Panc1 (cell line): ENCODE measurements at regions not wholly inside any gene's neighbourhood (a gene's known extent, or its start where the extent isn't known, plus 50 kb on each side); places are given as distances from the start of the nearest gene placed in this dataset.

Experiments used
- ATAC-seq: fragments of 200-7000 bp; cut with Tn5 transposase; 2 replicates; pipeline ENCODE4 v1.9.1; 2020; ENCODE audit warnings: mild to moderate bottlenecking, moderate library complexity
- BruUV-seq: library from RNA; stranded (reverse); fragments of 400-500 nt; replicated peaks from 2 replicates; lab custom pipeline; 2021; lab: Mats Ljungman, UMichigan
- CTCF ChIA-PET: fragments of 300-600 bp; sonication (Branson Sonifier 250); formaldehyde crosslinking; loops from one replicate; lab custom pipeline; 2022; ENCODE audit warnings: antibody characterized with exemption; lab: Charles Lee
- POLR2A ChIA-PET: fragments of 300-600 bp; sonication (Branson Sonifier 250); formaldehyde crosslinking; loops from one replicate; lab custom pipeline; 2022; ENCODE audit warnings: antibody characterized with exemption; lab: Charles Lee
- DNase-seq: peaks from one replicate; pipeline ENCODE4 v3.0.0-alpha.2; 2010; ENCODE audit warnings: low read depth, low spot score
- H3K27ac ChIP-seq: 2 replicates; pipeline ENCODE4 v1.5.1; 2011; ENCODE audit warnings: mild to moderate bottlenecking, low read length, inconsistent platforms
- H3K27me3 ChIP-seq: fragments of 200-500 bp; sonication (Bioruptor generic); 2 replicates; pipeline ENCODE4 v1.6.0; 2014; ENCODE audit warnings: low read length, inconsistent platforms; ENCODE audit not compliant: control insufficient read depth, insufficient read depth
- H3K36me3 ChIP-seq: fragments of 200-500 bp; sonication (Bioruptor generic); 2 replicates; pipeline ENCODE4 v1.5.1; 2014; ENCODE audit warnings: inconsistent platforms, mild to moderate bottlenecking, low read length, moderate library complexity; ENCODE audit not compliant: control insufficient read depth, insufficient read depth
- H3K4me1 ChIP-seq: 2 replicates; pipeline ENCODE4 v1.5.1; 2011; ENCODE audit warnings: inconsistent platforms, mild to moderate bottlenecking, low read length, moderate library complexity; ENCODE audit not compliant: control insufficient read depth, insufficient read depth
- H3K4me3 ChIP-seq, 2 experiments: 2 replicates each; pipeline ENCODE4 v1.5.1; 2011 to 2012; ENCODE audit warnings: low read depth in 2 of 2, low read length in 2 of 2, mild to moderate bottlenecking in 2 of 2, inconsistent platforms in 1 of 2, moderate library complexity in 1 of 2
- H3K9me3 ChIP-seq: fragments of 200-500 bp; sonication (Bioruptor generic); 2 replicates; pipeline ENCODE4 v1.5.1; 2014; ENCODE audit warnings: low read depth, mild to moderate bottlenecking, inconsistent platforms, low read length, moderate library complexity; ENCODE audit not compliant: control insufficient read depth, insufficient read depth
- POLR2AphosphoS5 ChIP-seq: IDR thresholded peaks from 2 replicates; pipeline ENCODE4 v1.6.1; 2012; ENCODE audit warnings: mild to moderate bottlenecking, low read depth, low read length, moderate library complexity
- REST ChIP-seq, 2 experiments: IDR thresholded peaks; 2 replicates each; pipeline ENCODE4 v1.6.1; 2011 to 2012; ENCODE audit warnings: low read depth in 2 of 2, control low read depth in 1 of 2, low read length in 1 of 2, mild to moderate bottlenecking in 1 of 2, moderate library complexity in 1 of 2; ENCODE audit not compliant: insufficient read depth in 1 of 2
- SIN3A ChIP-seq: IDR thresholded peaks from 2 replicates; pipeline ENCODE4 v1.6.1; 2012; ENCODE audit warnings: low read depth, mild to moderate bottlenecking, low read length, moderate library complexity, borderline replicate concordance; ENCODE audit not compliant: insufficient read depth
- TCF7L2 ChIP-seq: IDR thresholded peaks from 2 replicates; pipeline ENCODE4 v1.6.1; 2011; ENCODE audit warnings: mild to moderate bottlenecking, low read depth, low read length, inconsistent platforms
- in situ Hi-C: cut with HindIII; loops from 2 replicates; pipeline ENCODE4 v1.10.0; 2016; ENCODE audit warnings: low sequenced_read_pairs, low pct_unique_long_range_greater_than_20kb
- intact Hi-C: fragments of 100-400 bp; cut with micrococcal nuclease; formaldehyde crosslinking; loops from one replicate; pipeline ENCODE4 v1.10.0; 2022; ENCODE audit not compliant: unreplicated experiment
- TF ChIP-seq, protein P1 (sequence below): fragments of 450-650 bp; IDR thresholded peaks from 2 replicates; pipeline ENCODE4 v1.5.1; 2017; ENCODE audit warnings: mild to moderate bottlenecking

- BruUV-seq, result no TSS peak
- in situ Hi-C loops, result no loop called here
- Histone ChIP-seq H3K9me3 (no peaks in the 10 kb centered on the region), H3K4me3 (no peak overlapping the region), H3K4me1 (no peaks in the 10 kb centered on the region), H3K36me3 (no peaks in the 10 kb centered on the region), H3K27me3 (no peaks in the 10 kb centered on the region), H3K27ac (no peak overlapping the region)
- no peak for DNase-seq
- POLR2A ChIA-PET, result no interaction called here
- intact Hi-C loops, result no loop called here
- ATAC-seq, result no peak
- CTCF ChIA-PET, result no interaction called here
- TF ChIP-seq TCF7L2, result no peak
- TF ChIP-seq POLR2AphosphoS5, result no peak
- no peak for TF ChIP-seq REST (IDR thresholded peaks at IDR 0.05; ENCODE audit: insufficient read depth in 1 of 2, low read depth in 2 of 2, low read length in 1 of 2)
- TF ChIP-seq SIN3A, result no peak
Observed at GRCh38 chr12:78556651-78557050, 307.9 kb upstream of the SYT1 start.

GRCh38 chr12:78559416-78559815 is 305.2 kb upstream of the SYT1 start:
- ATAC-seq (no peak), DNase-seq (no peak)
- in situ Hi-C loops, result no loop called here
- intact Hi-C loops, result no loop called here
- BruUV-seq, result no TSS peak
- ChIA-PET CTCF (no interaction called here), POLR2A (no interaction called here)
- no peaks in the 10 kb centered on the region for H3K27me3 ChIP-seq
- no peak overlapping the region for H3K27ac ChIP-seq
- TF ChIP-seq SIN3A (no peak), POLR2AphosphoS5 (no peak), REST (IDR thresholded peaks at IDR 0.05; ENCODE audit: insufficient read depth in 1 of 2, low read depth in 2 of 2, low read length in 1 of 2) (no peak), TCF7L2 (no peak)
- TF ChIP-seq, protein P1, sequence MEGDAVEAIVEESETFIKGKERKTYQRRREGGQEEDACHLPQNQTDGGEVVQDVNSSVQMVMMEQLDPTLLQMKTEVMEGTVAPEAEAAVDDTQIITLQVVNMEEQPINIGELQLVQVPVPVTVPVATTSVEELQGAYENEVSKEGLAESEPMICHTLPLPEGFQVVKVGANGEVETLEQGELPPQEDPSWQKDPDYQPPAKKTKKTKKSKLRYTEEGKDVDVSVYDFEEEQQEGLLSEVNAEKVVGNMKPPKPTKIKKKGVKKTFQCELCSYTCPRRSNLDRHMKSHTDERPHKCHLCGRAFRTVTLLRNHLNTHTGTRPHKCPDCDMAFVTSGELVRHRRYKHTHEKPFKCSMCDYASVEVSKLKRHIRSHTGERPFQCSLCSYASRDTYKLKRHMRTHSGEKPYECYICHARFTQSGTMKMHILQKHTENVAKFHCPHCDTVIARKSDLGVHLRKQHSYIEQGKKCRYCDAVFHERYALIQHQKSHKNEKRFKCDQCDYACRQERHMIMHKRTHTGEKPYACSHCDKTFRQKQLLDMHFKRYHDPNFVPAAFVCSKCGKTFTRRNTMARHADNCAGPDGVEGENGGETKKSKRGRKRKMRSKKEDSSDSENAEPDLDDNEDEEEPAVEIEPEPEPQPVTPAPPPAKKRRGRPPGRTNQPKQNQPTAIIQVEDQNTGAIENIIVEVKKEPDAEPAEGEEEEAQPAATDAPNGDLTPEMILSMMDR, result no peak
- H3K4me3 ChIP-seq, result no peak overlapping the region
- H3K9me3 ChIP-seq, result no peaks in the 10 kb centered on the region
- no peaks in the 10 kb centered on the region for H3K4me1 ChIP-seq
- no peaks in the 10 kb centered on the region for H3K36me3 ChIP-seq
